ENCODE measurements at regions not wholly inside any gene's neighbourhood (a gene's known extent, or its start where the extent isn't known, plus 50 kb on each side); places are given as distances from the start of the nearest gene placed in this dataset.

GRCh38 chr2:12271589-12271984 is 445.1 kb upstream of the TRIB2 start:
- DNase-seq (ENCODE audit: low read depth in 1 of 2, low spot score in 1 of 2) = no peak
- WGBS (ENCODE audit: missing lambda C conversion rate) = 2% methylated on average over 1 of the region's 1 CpG
- TF ChIP-seq MAZ (IDR thresholded peaks at IDR 0.05; ENCODE audit: borderline replicate concordance, low read depth, low read length) (no peak), GATA3 (IDR thresholded peaks at IDR 0.05; ENCODE audit: borderline replicate concordance) (no peak), BCL3 (IDR thresholded peaks at IDR 0.05) (no peak), HEYL (CRISPR knock-in tag; IDR thresholded peaks at IDR 0.05) (no peak), PBX3 (IDR thresholded peaks at IDR 0.05) (no peak), HOXA7 (CRISPR knock-in tag; IDR thresholded peaks at IDR 0.05) (no peak), NR3C1 (IDR thresholded peaks at IDR 0.05) (no peak), KDM5A (IDR thresholded peaks at IDR 0.05) (no peak), BHLHE40 (IDR thresholded peaks at IDR 0.05; ENCODE audit: low read depth, low read length) (no peak), REST (IDR thresholded peaks at IDR 0.05) (no peak), PHF8 (IDR thresholded peaks at IDR 0.05; ENCODE audit: borderline replicate concordance, low read depth) (no peak), RFX5 (IDR thresholded peaks at IDR 0.05) (no peak), CBX2 (IDR thresholded peaks at IDR 0.05; ENCODE audit: borderline replicate concordance, low read depth) (no peak), ATOH8 (CRISPR knock-in tag; IDR thresholded peaks at IDR 0.05; ENCODE audit: low read depth) (no peak), NFE2L2 (conservative IDR thresholded peaks at IDR 0.05; ENCODE audit: low read length) (no peak), E2F6 (IDR thresholded peaks at IDR 0.05; ENCODE audit: borderline replicate concordance, low read depth) (no peak), RARB (CRISPR knock-in tag; IDR thresholded peaks at IDR 0.05) (no peak)
- no peak overlapping the region for H3K27ac ChIP-seq
- H3K4me2 ChIP-seq = no peak overlapping the region
- ATAC-seq = no peak
- no peaks in the 10 kb centered on the region for H3K9me3 ChIP-seq
- POLR2A ChIA-PET = no interaction called here
- no peaks in the 10 kb centered on the region for H3K4me1 ChIP-seq
- FAIRE-seq = no peak
- H3K4me3 ChIP-seq = no peak overlapping the region
- CTCF ChIA-PET = interaction anchor here (0.6 to 0.7 kb wide), 2 partner anchors 218 to 602 kb away, joined by 3 to 5 read pairs; partner anchors contain the start of gene NTSR2

GRCh38 chr2:12273111-12273510 is 443.6 kb upstream of the TRIB2 start:
- Histone ChIP-seq H3K4me2 (no peak overlapping the region), H3K9me3 (no peaks in the 10 kb centered on the region), H3K4me3 (no peak overlapping the region), H3K4me1 (no peaks in the 10 kb centered on the region), H3K27ac (no peak overlapping the region)
- DNase-seq (ENCODE audit: low read depth in 1 of 2, low spot score in 1 of 2) (no peak), FAIRE-seq (no peak), ATAC-seq (no peak)
- ChIA-PET POLR2A (no interaction called here), CTCF (no interaction called here)
- TF ChIP-seq ATOH8 (CRISPR knock-in tag; IDR thresholded peaks at IDR 0.05; ENCODE audit: low read depth) (no peak), MAFK (IDR thresholded peaks at IDR 0.05; ENCODE audit: partially characterized antibody) (no peak), RNF2 (IDR thresholded peaks at IDR 0.05; ENCODE audit: borderline replicate concordance, low read depth) (no peak), EHMT2 (IDR thresholded peaks at IDR 0.05; ENCODE audit: low read depth) (no peak), ZFP36 (IDR thresholded peaks at IDR 0.05; ENCODE audit: borderline replicate concordance, partially characterized antibody) (no peak), ESRRA (IDR thresholded peaks at IDR 0.05; ENCODE audit: borderline replicate concordance, low read length) (no peak)
- WGBS (ENCODE audit: missing lambda C conversion rate) = 4% methylated on average over 1 of the region's 1 CpG

Measured in A549 (cell line).